Left ventricle myocardium inferior (tissue), 1 donor: ENCODE measurements at regions not wholly inside any gene's neighbourhood (a gene's known extent, or its start where the extent isn't known, plus 50 kb on each side); places are given as distances from the start of the nearest gene placed in this dataset.
A peak's percentile ranks its signal among the peaks of the same experiment; 100 is the strongest.
"Not testable (repeated sequence)": the region's sequence is repeated elsewhere in the genome, so short reads cannot be mapped to it uniquely, and the experiment has no call there.

Experiments
- DNase-seq: peaks from one replicate; pipeline ENCODE4 v3.0.0-alpha.2; 2020
- H3K27ac ChIP-seq: fragments of 200-600 bp; replicated peaks from 2 replicates; pipeline ENCODE4 v1.8.0; 2021
- H3K27me3 ChIP-seq: fragments of 200-600 bp; 2 replicates; pipeline ENCODE4 v1.8.0; 2021; ENCODE audit warnings: low read depth
- H3K36me3 ChIP-seq: fragments of 200-600 bp; 2 replicates; pipeline ENCODE4 v1.8.0; 2021
- H3K4me1 ChIP-seq: fragments of 200-600 bp; 2 replicates; pipeline ENCODE4 v1.8.0; 2021
- H3K4me3 ChIP-seq: fragments of 200-600 bp; 2 replicates; pipeline ENCODE4 v1.8.0; 2021; ENCODE audit warnings: mild to moderate bottlenecking, moderate library complexity
- H3K9me3 ChIP-seq: fragments of 200-600 bp; replicated peaks from 2 replicates; pipeline ENCODE4 v1.8.0; 2021
- intact Hi-C: fragments of 100-400 bp; cut with micrococcal nuclease; formaldehyde crosslinking; loops from one replicate; pipeline ENCODE4 v1.11.0; 2022
- donor health status: DM: no; HTN: yes; CAD: no; lungs with severe emphysema.

DNA sequence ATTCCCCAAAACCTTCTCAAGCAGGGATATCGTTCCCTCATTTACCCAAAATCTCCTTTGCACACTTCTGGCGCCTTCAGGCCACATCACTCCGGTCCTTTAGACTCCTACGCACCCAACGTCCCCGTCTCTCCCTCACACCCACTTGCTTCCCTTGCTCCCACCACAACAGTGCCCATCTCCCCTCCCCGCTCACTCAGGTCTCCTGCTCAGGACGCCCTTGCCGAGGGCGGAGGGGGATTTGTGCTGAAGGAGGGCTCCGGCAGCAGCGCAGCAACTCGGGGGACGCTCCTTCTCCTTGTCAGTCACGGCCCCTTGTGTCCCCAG is 71.6 kb downstream of the PCMTD2 start:
- intact Hi-C loops, H3K4me1 ChIP-seq, H3K36me3 ChIP-seq, DNase-seq, H3K9me3 ChIP-seq, H3K27ac ChIP-seq, H3K4me3 ChIP-seq: not testable (repeated sequence)
- H3K27me3 ChIP-seq, result peaks cover 48% of the 10 kb centered on the region

DNA sequence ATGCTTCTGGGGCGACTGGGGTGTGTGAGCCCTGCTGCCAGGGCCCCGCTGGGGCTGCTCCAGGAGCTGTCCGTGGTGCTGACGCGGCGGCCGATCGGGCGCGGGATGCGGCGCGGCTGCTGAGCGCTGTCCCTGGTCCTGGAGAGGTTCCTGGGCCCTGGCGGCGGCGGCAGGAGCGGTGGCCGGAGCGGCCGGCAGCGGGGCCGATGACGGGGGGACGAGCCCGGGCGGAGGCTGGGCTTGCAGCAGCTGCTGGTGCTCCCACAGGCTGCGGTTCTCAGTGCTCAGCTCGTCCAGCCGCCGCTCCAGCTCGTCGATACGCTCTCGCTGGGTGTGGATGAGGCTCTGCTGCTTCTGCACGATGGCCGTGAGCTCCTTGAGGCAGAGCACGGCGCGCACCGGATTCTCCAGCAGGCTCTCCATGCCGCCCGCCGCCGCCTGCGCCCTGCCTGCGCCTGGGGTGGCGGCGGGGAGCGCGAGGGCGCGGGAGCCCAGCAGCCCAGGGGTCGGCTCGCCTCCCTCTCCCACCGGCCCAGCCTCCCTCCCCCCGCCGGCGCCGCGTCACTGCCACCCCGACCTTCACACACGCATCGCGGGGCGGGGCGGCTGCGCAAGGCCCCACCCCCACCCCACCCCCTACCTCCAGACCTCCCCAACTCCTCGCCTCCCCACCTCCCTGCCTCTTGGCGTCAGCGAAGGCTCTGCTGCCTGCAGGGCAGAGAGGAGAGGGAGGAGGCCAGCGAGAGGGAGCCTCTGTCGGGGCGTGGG is 72.2 kb downstream of the PCMTD2 start:
- DNase-seq, H3K9me3 ChIP-seq, H3K4me1 ChIP-seq, H3K27ac ChIP-seq, intact Hi-C loops, H3K36me3 ChIP-seq: not testable (repeated sequence)
- H3K4me3 ChIP-seq, result peak overlapping the region; percentile 30
- H3K27me3 ChIP-seq, result peaks cover 46% of the 10 kb centered on the region

DNA sequence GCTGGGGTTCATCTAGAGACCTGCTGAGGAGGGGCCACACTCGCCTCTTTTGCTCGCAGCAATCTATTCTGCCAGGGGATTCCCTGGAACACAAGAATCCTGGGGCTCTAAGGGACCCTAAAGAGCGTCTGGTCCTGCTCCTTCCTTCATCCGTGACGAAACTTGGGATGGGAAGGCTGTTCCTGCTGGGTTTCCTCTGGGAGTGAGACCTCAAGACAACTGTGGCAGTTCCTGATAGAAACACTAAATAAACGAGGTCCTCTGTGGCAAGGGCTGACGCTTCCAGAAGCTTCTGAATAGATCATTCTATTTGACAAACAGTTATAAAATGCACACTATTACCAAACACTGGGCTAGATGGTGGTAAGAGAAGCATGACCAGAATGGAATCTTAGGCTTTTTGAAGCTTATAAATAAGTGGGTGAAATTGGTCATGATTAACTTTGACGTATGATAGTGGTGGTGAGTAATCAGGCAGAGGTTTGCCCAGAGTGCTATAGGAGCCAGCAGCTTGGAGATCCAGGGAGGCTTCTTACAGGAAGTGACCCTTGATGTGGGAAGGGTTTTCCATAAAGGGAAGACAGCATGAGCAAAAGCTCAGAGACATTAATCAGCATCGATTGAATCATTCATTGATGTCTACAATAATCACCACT is 73.2 kb downstream of the PCMTD2 start:
- intact Hi-C loops, H3K4me1 ChIP-seq, H3K27ac ChIP-seq, H3K4me3 ChIP-seq, DNase-seq, H3K36me3 ChIP-seq: not testable (repeated sequence)
- H3K27me3 ChIP-seq, result peaks cover 47% of the 10 kb centered on the region
- H3K9me3 ChIP-seq, result peaks cover 17% of the 10 kb centered on the region

DNA sequence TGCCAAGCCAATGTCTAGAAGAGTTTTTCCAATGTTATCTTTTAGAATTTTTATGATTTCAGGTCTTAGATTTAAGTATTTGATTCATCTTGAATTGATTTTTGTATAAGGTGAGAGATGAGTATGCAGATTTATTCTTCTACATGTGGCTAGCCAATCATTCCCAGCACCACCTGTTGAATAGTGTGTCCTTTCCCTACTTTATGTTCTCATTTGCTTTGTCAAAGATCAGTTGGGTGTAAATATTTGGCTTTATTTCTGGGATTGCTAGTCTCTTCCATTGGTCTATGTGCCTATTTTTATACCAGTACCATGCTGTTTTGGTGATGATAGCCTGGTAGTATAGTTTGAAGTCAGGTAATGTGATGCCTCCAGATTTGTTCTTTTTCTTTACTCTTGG is 77.1 kb downstream of the PCMTD2 start:
- H3K27ac ChIP-seq, H3K4me1 ChIP-seq, H3K4me3 ChIP-seq, H3K36me3 ChIP-seq, intact Hi-C loops, DNase-seq: not testable (repeated sequence)
- Histone ChIP-seq H3K9me3 (peaks cover 19% of the 10 kb centered on the region), H3K27me3 (peaks cover 29% of the 10 kb centered on the region)
